ENCODE measurements at regions not wholly inside any gene's neighbourhood (a gene's known extent, or its start where the extent isn't known, plus 50 kb on each side); places are given as distances from the start of the nearest gene placed in this dataset.

DNA sequence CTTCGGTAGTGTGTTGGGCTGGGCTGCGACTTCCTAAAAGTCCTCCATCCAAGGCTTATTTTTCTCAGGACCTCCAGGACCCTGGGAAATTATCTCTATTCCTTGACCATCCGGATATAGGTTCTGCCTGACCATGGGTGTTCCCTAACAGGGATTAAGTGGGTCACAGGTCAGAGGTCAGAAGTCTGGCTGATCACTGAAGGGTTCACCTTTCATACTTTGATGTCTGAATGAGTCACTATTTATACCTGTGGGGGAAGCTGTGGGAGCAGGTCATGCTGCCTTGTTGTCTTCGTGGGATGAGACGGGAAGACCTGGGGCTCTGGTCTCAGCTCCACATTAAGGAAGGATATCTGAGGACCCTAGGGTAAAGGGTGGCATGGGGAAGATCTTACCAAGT lies 65.0 kb upstream of the ETV3 start:
- H3K36me3 ChIP-seq = no peaks in the 10 kb centered on the region
- H3K27ac ChIP-seq = no peak overlapping the region
- in situ Hi-C loops (cut with MboI; ENCODE audit: low sequenced_read_pairs in 4 of 4) (loop anchor here in 2 of 4 donors (25.0 kb wide), 1 partner anchor 284 kb away; no protein-coding TSS in a partner anchor), intact Hi-C loops (cut with DNase I; ENCODE audit: low total_unique reads) (no loop called here)
- TF ChIP-seq POLR2A (IDR thresholded peaks at IDR 0.05) = no peak
- no peak for TF ChIP-seq CTCF (IDR thresholded peaks at IDR 0.05 in 4 of 5, conservative IDR thresholded peaks at IDR 0.05 in 1 of 5)
- ATAC-seq (no peak), DNase-seq (no peak)
- peaks cover 0 to 5% (median 0%) of the 10 kb centered on the region in 3 donors for H3K27me3 ChIP-seq
- no peaks in the 10 kb centered on the region for H3K9me3 ChIP-seq
- no peak overlapping the region for H3K4me3 ChIP-seq
- no peaks in the 10 kb centered on the region for H3K4me1 ChIP-seq

DNA sequence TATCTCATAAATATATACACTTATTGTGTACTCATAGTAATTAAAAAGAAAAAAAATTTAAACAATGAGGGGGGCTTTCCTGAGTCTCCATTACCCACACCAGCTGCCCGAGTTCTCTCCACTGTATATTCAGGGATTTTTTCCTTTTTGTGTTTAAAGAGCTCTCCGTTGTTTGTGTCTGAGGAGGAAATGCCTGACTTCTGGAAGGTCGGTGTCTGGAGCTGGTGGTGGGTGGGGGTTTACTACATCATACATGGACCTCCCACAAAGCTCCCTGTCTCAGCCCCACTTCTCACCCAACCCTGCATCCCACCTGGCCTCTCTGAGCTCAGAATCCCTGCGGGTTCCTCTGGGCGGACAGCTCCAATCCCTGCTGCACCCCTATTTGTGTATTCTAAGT lies 64.1 kb upstream of the ETV3 start:
- no peaks in the 10 kb centered on the region for H3K9me3 ChIP-seq
- TF ChIP-seq POLR2A (IDR thresholded peaks at IDR 0.05) = no peak
- H3K36me3 ChIP-seq = no peaks in the 10 kb centered on the region
- in situ Hi-C loops (cut with MboI; ENCODE audit: low sequenced_read_pairs in 4 of 4) = loop anchor here in 2 of 4 donors (25.0 kb wide), 1 partner anchor 285 kb away; no protein-coding TSS in a partner anchor
- DNase-seq (no peak), ATAC-seq (no peak)
- peaks cover 0 to 5% (median 0%) of the 10 kb centered on the region in 3 donors for H3K27me3 ChIP-seq
- H3K4me1 ChIP-seq = no peaks in the 10 kb centered on the region
- intact Hi-C loops (cut with DNase I; ENCODE audit: low total_unique reads) = no loop called here
- H3K27ac ChIP-seq = no peak overlapping the region
- no peak overlapping the region for H3K4me3 ChIP-seq

DNA sequence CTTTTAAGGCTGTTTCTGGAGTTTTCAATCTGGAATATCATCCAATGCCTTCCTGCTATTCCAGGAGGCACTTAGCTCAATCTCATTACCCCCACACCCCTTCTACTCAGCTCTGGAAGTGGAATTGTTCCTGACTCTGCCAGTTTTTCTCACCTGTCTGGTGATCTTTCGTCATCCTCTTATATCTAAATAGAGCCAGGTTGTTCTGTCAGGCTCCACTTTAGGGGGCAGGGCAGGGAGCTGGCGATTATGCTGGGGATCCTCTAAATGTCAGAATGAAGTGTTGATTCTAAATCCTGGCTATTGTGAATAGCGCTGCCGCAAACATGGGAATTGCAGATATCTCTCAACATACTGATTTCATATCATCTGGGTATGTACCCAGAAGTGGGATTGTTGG lies 63.6 kb upstream of the ETV3 start:
- ATAC-seq = no peak
- Histone ChIP-seq H3K27ac (no peak overlapping the region), H3K4me1 (no peaks in the 10 kb centered on the region), H3K27me3 (peaks cover 0 to 5% (median under 1%) of the 10 kb centered on the region in 3 donors), H3K36me3 (no peaks in the 10 kb centered on the region), H3K9me3 (no peaks in the 10 kb centered on the region), H3K4me3 (no peak overlapping the region)
- DNase-seq = no peak
- in situ Hi-C loops (cut with MboI; ENCODE audit: low sequenced_read_pairs in 4 of 4) = loop anchor here in 2 of 4 donors (25.0 kb wide), 1 partner anchor 286 kb away; no protein-coding TSS in a partner anchor
- intact Hi-C loops (cut with DNase I; ENCODE audit: low total_unique reads) = no loop called here
- TF ChIP-seq POLR2A (IDR thresholded peaks at IDR 0.05) = no peak
- no peak for TF ChIP-seq CTCF (IDR thresholded peaks at IDR 0.05 in 4 of 5, conservative IDR thresholded peaks at IDR 0.05 in 1 of 5)

GRCh38 chr1:157200451-157200850 lies 62.3 kb upstream of the ETV3 start:
- intact Hi-C loops (cut with DNase I; ENCODE audit: low total_unique reads) = no loop called here
- Histone ChIP-seq H3K9me3 (no peaks in the 10 kb centered on the region), H3K36me3 (no peaks in the 10 kb centered on the region), H3K4me1 (no peaks in the 10 kb centered on the region), H3K27ac (no peak overlapping the region), H3K4me3 (no peak overlapping the region), H3K27me3 (peaks cover 5 to 12% (median 7%) of the 10 kb centered on the region in 3 donors)
- no peak for DNase-seq
- TF ChIP-seq POLR2A (IDR thresholded peaks at IDR 0.05) = no peak
- TF ChIP-seq CTCF (IDR thresholded peaks at IDR 0.05 in 4 of 5, conservative IDR thresholded peaks at IDR 0.05 in 1 of 5) = no peak
- in situ Hi-C loops (cut with MboI; ENCODE audit: low sequenced_read_pairs in 4 of 4) = loop anchor here in 2 of 4 donors (25.0 kb wide), 1 partner anchor 287 kb away; no protein-coding TSS in a partner anchor
- ATAC-seq = no peak

DNA sequence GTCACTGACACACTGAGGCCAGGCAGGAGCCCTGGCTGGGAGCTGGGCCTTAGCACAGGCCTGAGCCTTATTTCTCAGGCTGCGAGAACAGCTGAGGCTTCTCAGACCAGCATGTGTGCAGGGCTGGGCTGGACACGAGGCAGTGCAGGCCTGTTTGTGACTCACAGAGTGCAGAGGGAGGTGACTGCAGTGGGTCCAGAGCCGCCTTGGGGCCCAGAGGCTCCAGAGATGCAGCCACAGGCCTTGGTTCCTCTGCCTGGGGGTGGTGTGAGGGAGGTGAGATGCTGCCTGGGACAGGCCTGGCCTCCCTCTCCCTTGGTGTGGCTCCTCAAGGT lies 61.2 kb upstream of the ETV3 start:
- in situ Hi-C loops (cut with MboI; ENCODE audit: low sequenced_read_pairs in 4 of 4) = loop anchor here in 2 of 4 donors (25.0 kb wide), 1 partner anchor 288 kb away; no protein-coding TSS in a partner anchor

More for the DNA sequence above, 61.2 kb upstream of the ETV3 start:
- Histone ChIP-seq H3K36me3 (no peaks in the 10 kb centered on the region), H3K9me3 (no peaks in the 10 kb centered on the region), H3K27ac (no peak overlapping the region), H3K4me1 (no peaks in the 10 kb centered on the region), H3K27me3 (peaks cover 15 to 17% (median 16%) of the 10 kb centered on the region in 3 donors), H3K4me3 (no peak overlapping the region)
- DNase-seq = no peak
- no peak for TF ChIP-seq POLR2A (IDR thresholded peaks at IDR 0.05)
- TF ChIP-seq CTCF (IDR thresholded peaks at IDR 0.05 in 4 of 5, conservative IDR thresholded peaks at IDR 0.05 in 1 of 5) = no peak
- intact Hi-C loops (cut with DNase I; ENCODE audit: low total_unique reads) = loop anchor here (10.0 kb wide), 1 partner anchor 285 kb away; no protein-coding TSS in a partner anchor
- no peak for ATAC-seq

Measured in gastrocnemius medialis (tissue), 4 donors.